Fibroblast of skin of left quadriceps (primary cell): ENCODE measurements at regions not wholly inside any gene's neighbourhood (a gene's known extent, or its start where the extent isn't known, plus 50 kb on each side); places are given as distances from the start of the nearest gene placed in this dataset.

Experiments
- DNase-seq, 2 experiments: peaks; one replicate each; pipeline ENCODE4 v3.0.0-alpha.2; 2013; ENCODE audit warnings: low read depth in 2 of 2

- DNase-seq: no peak
Measured at GRCh38 chr5:39606591-39606990, 181.8 kb upstream of the DAB2 start.

- DNase-seq: no peak
Measured at GRCh38 chr5:39605588-39606575, 181.1 kb upstream of the DAB2 start.

GRCh38 chr5:39605145-39605544, 180.4 kb upstream of the DAB2 start:
- no peak for DNase-seq

GRCh38 chr5:39604491-39604890, 179.7 kb upstream of the DAB2 start:
- DNase-seq: peak in 1 of 2 experiments; percentile 7

- peak in 1 of 2 experiments; percentile 35 for DNase-seq
Measured at GRCh38 chr5:39599721-39600431, 175.1 kb upstream of the DAB2 start.

- DNase-seq: no peak
Measured at GRCh38 chr5:39598661-39599248, 174.0 kb upstream of the DAB2 start.

- no peak for DNase-seq
Measured at GRCh38 chr5:39588179-39588578, 163.4 kb upstream of the DAB2 start.

- DNase-seq: no peak
Measured at GRCh38 chr5:39587675-39588074, 162.9 kb upstream of the DAB2 start.

- no peak for DNase-seq
Measured at GRCh38 chr5:39586185-39586584, 161.4 kb upstream of the DAB2 start.

- DNase-seq: peak; percentile 57 to 59
Measured at GRCh38 chr5:39584927-39585326, 160.1 kb upstream of the DAB2 start.

GRCh38 chr5:39580702-39581453, 156.1 kb upstream of the DAB2 start:
- DNase-seq: peak; percentile 87

GRCh38 chr5:39579750-39580149, 155.0 kb upstream of the DAB2 start:
- no peak for DNase-seq

- DNase-seq: peak in 1 of 2 experiments; percentile 21
Measured at GRCh38 chr5:39578887-39579497, 154.2 kb upstream of the DAB2 start.

- no peak for DNase-seq
Measured at GRCh38 chr5:39577529-39577928, 152.7 kb upstream of the DAB2 start.

GRCh38 chr5:39570403-39571027, 145.7 kb upstream of the DAB2 start:
- DNase-seq: peak; percentile 18 to 31

- DNase-seq: no peak
Measured at GRCh38 chr5:39569857-39570256, 145.1 kb upstream of the DAB2 start.

- DNase-seq: no peak
Measured at GRCh38 chr5:39566891-39567290, 142.1 kb upstream of the DAB2 start.

- no peak for DNase-seq
Measured at GRCh38 chr5:39566029-39566428, 141.2 kb upstream of the DAB2 start.

GRCh38 chr5:39561421-39561820, 136.6 kb upstream of the DAB2 start:
- DNase-seq: no peak

GRCh38 chr5:39560726-39561125, 135.9 kb upstream of the DAB2 start:
- no peak for DNase-seq

- DNase-seq: no peak
Measured at GRCh38 chr5:39559923-39560322, 135.1 kb upstream of the DAB2 start.
